GM18907 (cell line): ENCODE measurements at regions not wholly inside any gene's neighbourhood (a gene's known extent, or its start where the extent isn't known, plus 50 kb on each side); places are given as distances from the start of the nearest gene placed in this dataset.
A peak's percentile ranks its signal among the peaks of the same experiment; 100 is the strongest.

Experiments
- ATAC-seq: cut with Tn5 transposase; IDR thresholded peaks from one replicate; pipeline ENCODE4 v1.9.1; 2021; ENCODE audit warnings: mild to moderate bottlenecking, moderate library complexity; ENCODE audit not compliant: unreplicated experiment

DNA sequence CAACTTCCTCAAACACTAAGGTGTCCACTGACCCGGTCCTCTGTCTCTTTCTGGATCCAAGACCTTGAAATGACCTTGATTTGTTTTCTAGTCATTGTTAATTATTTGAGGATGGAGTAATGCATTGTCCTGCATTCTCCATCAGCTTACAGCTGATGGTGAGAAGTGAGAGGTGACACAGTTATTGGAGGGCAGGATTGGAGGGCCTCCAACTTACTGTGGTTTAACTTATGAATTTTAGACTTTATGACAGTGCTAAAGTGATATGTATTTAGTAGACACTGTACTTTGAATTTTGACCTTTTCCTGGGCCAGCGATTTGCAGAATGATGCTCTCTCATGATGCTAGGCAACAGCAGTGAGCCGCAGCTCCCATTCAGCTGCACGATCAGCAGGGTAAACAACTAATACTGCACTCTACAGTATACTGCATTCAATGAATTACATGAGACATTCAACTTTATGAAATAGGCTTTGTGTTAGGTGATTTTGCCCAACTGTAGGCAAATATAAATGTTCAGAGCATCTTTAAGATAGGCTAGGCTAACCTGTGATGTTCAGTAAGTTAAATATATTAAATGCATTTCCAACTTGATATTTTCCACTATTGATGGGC lies 200.0 kb upstream of the MEX3C start:
- no peak for ATAC-seq

DNA sequence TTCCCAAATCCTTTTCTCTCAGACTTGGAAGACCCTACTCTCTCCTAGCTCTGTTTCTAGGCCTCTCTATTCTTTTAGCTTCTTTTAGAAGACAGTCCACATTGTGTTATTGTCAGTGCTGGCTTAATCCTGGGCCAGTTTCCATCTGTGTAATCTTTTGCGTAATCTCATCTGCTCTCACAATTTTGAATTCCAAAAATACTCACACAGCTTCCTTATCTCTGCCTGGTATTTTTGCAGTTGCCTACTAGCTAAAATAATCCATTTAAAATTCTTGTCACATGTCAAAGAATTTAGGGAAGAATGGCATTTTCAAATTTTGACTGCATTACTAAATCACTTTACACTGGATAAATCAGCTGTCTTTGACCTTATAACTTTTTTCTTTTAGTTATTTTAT lies 200.6 kb upstream of the MEX3C start:
- no peak for ATAC-seq

DNA sequence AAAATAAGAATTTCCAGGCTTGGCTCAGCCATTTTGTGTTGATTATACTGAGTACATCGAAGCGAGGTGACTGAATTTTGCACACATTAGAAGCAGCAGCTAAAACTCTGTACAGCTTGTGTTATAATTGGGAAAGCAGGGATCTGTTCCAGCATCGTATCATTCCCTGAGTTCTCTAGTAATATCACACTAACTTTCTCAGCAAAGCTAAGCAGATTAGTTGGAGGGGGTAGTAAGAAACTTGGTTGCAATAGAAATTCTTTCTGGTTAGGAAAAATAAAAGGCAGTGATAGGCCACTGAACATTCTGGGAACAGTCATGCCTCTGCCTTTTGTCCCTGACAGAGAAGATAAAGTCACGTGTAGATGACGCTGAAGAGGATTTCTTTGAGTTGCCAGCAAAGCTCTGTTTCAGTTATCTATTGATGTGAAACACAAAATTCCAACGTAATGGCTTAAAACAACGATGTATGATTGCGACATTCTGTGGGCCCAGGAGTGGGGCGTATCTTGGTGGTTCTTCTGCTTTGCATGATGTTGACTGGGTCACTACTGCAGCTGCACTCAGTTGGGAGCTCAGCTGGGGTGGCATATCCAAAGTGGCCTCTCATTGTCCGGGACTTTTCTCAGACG lies 202.1 kb upstream of the MEX3C start:
- no peak for ATAC-seq

DNA sequence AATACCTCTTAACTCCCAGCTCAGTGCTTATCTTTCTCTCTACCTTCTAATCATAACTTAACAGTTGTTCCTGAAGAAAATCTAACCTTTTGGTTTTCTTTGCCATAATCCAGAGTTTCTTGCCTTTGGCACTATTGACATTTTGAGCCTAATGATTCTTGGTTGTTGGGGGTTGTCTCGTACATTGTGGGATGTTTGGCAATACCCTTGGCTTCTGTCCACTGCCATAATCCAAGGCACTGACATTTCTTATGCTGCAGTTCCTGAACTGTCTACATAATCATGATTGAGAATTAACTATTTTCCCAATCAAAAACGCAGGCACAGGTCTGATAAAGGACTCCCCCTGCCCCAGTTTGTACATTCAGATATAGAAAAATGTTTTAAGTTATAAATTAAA lies 203.2 kb upstream of the MEX3C start:
- ATAC-seq: no peak

DNA sequence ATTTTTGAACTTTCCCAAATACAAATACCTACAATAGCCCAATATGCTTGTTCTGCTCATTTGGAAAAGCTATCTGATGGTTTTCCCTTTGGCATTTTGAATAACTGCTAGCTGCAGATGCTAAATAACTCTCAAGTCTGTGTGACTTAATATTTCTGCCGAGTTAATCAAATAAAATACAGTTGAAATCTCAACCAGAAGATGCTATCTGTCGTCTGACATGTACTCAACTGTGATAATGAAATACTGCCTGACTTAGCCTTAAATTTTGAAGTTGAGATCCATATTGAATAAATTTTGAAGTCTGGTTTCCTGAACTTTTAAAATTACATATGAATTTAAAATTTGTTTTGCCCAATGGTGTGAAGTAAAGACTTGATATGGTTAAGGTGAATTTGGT lies 204.4 kb upstream of the MEX3C start:
- ATAC-seq: no peak

DNA sequence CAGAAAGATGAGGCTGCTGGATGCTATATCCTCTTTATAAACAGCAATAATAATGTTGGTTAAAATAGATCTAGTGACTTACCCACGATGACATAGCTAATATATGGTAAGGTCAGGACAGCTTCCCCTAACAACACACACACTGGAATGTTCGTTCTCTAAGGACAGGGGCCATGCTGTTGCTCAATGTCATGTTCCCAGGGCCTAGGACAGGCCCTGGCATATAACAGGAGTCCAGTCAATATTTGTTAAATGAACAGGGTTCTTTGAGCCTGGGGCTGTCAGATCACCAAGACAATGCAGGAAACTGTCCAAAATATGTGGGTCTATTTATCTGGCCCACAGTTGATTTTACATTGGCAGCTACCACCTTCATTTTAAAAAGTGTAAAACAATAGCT lies 207.1 kb upstream of the MEX3C start:
- ATAC-seq: no peak

DNA sequence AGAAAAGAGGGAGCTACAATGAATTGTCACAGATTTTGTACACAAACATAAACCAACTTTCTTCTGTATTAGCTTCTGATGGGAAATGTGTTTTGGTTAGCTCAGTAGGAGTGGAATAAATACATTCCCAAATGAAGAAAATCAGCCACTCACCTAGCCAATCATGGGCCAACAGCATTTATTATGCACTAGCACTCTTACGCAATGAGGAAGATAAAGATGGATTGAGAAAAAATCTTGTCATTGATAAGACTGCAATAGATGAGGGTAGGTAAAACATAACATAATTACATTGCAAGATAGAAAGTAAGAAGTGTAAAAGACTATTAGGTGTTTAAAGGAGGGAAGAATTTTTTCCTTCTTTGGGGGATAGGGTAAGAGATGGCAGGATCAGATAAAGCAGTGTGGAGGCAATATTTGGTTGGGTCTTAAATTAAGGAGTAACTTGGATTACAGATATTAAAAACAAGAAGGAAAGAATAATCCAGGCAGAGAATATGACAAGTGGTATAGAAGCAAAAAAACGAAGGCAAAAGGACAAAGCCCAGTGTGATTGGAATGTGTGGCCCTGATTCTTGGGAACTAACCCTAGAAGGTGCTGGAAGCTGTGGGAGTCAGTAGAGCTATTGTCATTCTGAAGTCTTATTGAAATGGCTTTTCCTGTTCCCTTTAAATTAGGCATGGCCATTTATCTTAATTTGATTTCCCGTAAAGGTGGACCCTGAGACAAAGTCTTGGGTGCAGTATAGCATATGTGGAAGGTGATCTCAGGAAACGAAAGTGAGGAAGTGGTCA lies 208.4 kb upstream of the MEX3C start:
- ATAC-seq: no peak

DNA sequence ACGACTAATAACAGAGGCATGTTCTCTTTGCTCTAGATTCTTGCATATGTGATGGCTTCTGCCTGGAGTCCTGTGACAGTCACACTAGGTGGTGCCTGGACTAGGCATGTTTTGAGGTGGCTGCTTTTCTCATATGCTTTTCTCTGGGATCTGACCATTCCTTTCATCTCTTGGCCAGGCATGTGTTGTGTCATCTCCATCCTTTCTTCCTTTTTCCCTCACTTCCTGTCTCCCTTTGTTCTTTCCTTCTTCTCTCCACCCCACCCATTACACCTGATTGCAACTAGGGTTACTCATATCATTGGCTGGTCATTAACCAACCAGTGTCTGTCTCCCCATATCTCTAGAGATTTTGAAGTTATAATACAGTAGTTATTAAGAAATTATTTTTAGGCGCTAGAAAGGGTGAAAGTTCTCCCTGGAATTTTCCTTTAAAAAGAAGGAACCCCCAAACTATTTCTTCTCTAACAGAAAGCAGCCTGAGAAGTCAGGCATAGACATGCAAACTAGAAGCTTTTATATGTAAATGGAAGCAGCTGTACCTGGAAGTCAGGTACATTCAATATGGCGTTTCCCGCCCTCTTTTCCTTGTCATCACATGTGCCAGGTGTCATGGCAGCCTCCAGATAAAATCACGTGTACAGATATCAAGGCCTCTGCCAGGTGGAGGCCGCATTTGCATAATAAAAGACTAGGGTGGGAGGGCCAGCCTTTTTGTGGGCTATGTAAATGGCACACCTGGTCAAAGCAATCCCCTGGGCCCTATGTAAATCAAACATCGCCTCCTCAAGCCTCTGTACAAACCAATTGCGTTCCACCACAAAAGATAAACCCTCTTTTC lies 220.4 kb upstream of the MEX3C start:
- no peak for ATAC-seq

DNA sequence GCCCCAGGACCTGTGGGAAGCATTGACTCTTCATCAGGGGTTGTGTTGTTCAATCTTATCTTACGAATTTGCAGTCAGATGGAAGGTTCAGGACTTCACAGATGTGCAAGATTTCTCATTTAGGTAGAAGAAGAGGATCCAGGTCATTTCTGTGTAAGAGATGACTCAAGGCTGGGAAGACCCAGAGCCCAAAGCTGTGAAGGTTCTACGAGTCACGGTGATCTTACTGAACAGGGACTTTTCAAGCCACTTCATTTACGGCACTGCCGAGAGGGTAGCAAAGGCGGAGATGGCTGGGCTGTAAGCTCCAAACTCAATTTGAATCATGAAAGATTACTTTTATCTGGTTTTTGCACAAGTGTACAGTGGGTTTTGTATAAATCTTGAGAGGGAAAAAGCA lies 228.0 kb upstream of the MEX3C start:
- peak; percentile 60 for ATAC-seq

DNA sequence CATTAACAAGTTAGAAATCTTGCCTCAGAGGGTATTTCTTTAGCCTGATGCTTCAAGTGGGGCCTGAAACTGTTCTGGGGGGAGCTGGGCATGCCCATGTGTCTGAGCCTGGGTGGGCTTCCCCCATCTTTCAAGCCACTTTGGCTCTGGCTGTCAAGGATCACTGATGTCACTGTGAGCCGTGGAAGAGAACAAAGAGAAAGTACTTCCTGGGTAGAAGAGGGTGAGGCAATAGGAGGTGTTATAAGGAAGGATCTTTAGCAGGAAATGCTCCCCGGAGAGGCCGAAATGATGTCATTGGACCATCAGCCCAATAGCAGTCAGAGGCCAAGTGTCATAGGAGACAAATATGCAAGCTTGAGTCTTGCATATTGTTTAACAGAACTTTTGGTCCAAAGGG lies 228.4 kb upstream of the MEX3C start:
- ATAC-seq: peak; percentile 39

DNA sequence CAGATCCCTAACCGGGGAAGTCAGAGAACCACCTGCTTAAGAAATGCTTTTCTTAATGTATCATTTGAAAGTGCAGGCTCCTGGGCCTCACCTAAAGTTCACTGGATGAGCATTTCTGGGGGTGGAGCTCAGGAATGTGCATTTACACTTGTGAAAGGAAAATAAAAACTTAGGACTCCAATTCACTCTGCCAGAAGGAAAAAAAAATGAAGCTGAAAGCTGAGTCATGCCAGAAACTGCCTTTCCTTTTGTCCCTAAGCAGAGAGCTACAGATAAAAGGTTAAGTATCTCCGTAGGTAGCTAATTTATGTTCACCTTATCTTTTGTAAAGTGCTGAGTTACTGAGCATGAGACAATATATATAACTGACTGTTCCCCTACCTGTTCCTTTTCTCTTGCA lies 229.5 kb upstream of the MEX3C start:
- ATAC-seq: no peak

DNA sequence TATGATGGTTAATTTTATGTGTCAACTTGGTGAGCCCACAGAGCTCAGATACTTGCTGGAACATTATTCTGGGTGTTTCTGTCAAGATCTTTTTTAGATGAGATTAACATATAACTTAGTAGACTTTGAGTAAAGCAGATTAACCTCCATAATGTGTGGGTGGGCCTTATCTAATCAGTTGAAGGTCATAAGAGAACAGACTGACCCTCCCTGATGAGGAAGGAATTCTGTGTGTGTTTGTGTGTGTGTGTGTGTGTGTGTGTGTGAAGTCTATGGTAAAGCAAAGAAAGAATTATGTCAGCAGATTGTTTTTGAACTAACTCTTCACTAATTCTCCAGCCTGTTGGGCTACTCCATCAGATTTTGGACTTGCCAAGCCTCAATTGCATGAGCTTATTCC lies 232.2 kb upstream of the MEX3C start:
- ATAC-seq: no peak

DNA sequence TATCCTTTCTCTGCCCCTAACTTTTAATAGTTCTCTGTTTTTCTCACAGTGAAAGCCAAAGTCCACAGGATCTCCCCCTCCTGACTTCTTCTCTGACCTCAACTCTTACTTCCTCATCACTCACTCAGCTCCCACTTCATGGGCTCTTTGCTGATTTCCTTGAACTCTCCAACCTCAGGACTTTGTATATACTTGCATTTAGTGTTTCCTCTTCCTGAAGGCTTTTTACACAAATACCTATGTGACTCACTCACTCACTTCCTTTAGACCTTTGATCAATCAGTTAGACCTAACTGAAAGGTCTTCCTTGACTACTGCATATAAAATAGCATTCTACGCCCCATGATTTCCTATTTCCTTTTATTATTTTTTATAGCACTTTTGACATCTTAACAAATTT lies 233.1 kb upstream of the MEX3C start:
- ATAC-seq: no peak

DNA sequence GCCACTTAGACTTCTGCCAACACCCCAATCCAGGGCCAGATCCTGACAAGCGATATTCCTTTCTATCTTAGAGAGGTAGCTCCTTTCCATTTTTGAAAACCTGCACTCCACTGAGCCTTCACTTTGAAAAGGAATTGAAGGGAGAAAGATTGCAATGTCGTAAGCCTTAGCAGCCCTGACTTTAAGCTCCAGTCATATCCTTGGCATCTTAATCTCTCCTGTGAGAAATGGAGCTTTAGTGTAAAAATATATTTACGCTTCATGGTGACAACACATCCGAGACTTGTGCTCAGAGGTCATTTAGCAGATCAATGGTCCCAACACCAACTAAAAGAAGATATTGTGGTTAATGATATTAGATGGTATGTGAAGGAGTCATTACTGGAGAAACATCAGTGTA lies 235.8 kb upstream of the MEX3C start:
- no peak for ATAC-seq

DNA sequence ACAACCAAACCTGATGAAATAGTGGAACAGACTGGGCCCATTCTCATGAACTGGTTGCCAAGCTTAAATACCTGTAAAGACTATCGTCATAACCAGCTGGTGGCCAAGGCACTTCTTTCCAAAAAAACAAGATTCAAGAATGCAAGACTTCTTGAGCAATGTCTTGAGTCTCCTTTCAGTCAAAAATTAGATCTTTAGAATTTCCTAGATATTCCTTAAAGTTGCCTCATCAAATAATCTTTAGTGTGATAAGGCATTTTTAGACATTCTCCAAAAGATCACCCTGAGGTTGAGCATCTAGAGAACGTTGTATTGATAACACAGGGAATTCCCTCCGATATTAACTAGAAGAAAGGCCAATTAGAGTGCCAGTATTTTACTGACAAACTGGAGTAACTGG lies 236.4 kb upstream of the MEX3C start:
- no peak for ATAC-seq

DNA sequence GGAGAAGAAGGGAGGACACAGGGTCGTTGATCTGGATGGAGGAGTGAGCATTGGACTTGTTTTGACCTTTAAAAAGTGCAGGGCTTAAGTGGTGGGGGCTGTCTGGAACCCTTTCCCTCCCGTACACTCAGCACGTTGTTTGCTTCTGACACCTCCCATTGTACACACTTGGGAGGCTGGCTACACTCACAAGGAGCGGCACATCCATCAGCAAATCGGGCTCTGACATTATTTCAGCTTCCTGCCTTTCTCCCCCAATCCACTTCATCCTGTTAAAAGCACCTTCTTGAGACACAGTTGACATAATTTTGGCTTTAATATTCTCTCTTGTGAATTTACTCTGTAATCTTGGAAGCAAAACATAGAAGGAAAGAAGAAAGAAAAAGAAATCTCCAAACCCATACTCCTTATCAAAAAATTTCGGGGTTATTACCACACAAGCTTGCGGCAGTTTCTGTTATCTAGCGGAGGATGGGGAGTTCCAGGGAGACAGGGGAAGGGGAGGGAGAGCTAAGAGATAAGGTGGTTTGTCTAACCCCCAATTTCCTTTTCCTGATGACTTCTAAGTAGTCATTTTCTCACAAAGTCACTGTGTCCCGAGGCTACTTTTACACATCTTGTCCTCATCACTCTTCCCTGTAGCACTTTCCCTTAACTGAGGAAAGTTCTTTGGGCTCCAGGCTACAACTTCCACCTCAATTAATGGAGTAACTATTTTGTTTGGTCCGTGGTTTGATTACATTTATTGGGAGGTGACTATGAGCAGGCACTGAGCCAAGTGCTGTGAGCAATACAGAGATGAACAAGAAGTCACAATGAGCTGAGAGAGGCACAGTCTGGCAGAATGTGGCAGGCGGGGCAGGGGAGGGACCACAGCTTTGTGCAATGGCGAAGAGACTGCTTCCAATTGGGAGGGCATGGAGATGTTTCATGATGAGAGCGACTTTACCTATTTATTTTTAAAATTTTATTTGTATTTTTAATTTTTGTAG lies 240.1 kb upstream of the MEX3C start:
- ATAC-seq: no peak

DNA sequence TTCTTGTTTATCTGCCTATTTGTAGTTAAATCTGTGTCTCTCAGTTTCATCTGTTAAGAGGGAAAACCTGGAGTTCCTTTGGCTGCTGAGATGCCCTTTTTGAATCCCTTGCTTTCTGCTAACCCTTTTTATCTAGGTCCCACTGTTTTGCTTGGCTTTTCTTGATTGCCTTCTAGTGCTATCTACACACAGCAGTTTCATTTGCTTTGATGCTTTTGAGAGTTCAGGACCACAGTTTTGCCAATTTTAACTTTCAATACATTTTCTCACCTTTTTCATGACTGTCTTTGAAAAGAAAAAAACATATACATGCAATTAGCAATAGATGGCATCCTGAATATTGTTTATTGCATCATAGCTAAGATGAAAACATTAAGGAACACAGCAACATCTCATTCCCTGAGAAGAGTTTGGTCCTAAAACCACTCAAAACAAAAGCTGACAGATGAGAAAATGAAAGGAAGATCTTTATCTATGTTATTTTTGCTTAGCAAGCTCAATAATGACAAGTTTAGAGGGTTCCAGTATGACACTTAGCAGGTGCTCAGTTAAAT lies 241.4 kb upstream of the MEX3C start:
- no peak for ATAC-seq

DNA sequence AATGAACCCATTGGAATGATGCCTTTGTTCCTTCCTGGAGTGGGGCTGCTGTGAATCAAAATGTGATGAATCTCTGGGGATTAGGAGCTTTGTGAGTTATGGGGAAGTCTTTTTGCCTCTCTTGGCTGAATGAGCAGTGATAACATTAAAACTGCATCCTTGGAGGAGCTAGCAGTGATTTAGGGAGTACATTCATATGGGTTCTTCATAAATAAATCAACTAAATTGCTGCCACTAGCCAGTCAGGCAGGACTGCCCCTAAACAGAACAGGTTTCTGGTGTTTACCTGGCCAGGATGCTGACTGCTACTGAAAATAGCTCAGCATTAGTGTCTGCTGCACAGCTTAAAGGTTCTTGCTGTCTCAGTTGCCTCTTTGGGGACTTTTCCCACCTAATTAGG lies 244.5 kb upstream of the MEX3C start:
- ATAC-seq: no peak

DNA sequence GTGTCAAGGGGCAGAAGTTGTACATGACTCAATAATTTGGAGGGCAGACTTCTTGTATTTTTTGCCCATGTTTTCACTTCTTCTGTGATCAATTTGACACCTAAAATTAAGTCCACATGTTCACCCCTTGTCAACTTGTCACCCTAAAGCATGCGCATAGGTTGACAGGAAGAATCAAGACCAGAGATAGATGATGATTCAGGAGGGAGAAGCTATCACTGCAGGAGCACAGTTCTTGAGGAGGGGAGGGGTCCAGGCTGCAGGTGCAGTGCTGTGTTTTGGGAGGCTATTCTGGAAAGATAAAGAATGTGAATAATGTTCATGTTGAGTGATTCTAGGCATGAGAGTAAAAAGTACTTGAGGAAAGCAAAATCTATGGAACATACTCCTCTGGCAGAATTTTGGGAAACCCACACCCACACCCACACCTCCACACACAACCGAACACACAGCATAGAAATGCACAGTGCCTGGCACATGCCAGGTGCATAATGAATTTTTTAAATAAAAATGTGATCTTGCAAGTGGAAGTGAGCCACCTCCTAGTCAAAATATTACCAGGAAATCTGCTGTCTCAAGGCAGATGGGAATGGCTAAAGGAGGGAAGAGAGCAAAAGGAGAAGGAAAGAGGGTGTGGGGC lies 249.2 kb upstream of the MEX3C start:
- ATAC-seq: no peak
